ENCODE measurements at regions not wholly inside any gene's neighbourhood (a gene's known extent, or its start where the extent isn't known, plus 50 kb on each side); places are given as distances from the start of the nearest gene placed in this dataset.

DNA sequence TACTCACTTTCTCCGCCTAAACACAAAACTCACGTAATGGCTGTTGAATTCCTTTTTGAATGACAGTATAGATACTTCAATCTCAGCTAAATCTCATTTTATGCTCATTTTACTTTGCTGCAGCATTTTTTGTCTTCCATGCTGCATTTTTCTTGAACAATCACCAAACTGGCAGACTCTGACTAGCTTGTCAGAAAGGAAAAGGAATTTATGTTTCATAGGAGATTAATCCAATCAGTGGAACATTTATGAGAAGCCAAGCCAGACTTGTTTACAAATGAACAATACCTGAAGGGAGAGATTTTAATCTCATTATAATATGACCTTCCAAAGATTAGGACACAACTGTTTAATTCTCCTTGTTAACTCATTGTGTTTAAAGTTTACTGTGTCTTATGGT is 1044.3 kb downstream of the DIAPH3 start:
- no peak overlapping the region for H3K4me3 ChIP-seq
- H3K27ac ChIP-seq = no peak overlapping the region
- TF ChIP-seq, protein P1, sequence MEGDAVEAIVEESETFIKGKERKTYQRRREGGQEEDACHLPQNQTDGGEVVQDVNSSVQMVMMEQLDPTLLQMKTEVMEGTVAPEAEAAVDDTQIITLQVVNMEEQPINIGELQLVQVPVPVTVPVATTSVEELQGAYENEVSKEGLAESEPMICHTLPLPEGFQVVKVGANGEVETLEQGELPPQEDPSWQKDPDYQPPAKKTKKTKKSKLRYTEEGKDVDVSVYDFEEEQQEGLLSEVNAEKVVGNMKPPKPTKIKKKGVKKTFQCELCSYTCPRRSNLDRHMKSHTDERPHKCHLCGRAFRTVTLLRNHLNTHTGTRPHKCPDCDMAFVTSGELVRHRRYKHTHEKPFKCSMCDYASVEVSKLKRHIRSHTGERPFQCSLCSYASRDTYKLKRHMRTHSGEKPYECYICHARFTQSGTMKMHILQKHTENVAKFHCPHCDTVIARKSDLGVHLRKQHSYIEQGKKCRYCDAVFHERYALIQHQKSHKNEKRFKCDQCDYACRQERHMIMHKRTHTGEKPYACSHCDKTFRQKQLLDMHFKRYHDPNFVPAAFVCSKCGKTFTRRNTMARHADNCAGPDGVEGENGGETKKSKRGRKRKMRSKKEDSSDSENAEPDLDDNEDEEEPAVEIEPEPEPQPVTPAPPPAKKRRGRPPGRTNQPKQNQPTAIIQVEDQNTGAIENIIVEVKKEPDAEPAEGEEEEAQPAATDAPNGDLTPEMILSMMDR (IDR thresholded peaks at IDR 0.05) = no peak
- no peak for DNase-seq (ENCODE audit: low spot score)

DNA sequence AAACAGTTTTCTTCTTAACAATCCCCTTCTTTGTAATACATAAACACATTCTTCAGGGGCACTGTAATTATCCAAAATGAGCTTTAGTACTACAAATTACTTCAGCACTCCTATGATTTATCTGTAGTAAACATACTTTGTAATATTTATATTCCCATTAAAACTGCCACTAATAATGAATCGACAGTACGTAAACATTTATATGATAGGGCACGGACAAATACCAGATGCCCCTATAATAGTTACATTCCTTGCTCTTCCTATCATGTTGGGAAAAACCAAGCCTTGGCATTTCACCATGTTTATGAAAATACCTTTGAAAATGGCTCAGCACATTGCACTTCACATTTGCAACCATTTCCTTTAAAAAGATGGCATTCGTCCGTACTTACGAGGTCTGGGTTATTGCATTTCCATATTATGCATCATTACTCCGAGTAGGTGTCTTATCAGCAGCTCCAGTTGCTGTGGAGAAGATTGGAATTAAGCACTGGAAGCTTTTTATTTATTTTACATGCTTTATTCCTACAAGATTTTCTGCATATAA is 1043.4 kb downstream of the DIAPH3 start:
- no peak for DNase-seq (ENCODE audit: low spot score)
- H3K4me3 ChIP-seq = no peak overlapping the region
- TF ChIP-seq, protein P1 (IDR thresholded peaks at IDR 0.05) = no peak
- no peak overlapping the region for H3K27ac ChIP-seq

DNA sequence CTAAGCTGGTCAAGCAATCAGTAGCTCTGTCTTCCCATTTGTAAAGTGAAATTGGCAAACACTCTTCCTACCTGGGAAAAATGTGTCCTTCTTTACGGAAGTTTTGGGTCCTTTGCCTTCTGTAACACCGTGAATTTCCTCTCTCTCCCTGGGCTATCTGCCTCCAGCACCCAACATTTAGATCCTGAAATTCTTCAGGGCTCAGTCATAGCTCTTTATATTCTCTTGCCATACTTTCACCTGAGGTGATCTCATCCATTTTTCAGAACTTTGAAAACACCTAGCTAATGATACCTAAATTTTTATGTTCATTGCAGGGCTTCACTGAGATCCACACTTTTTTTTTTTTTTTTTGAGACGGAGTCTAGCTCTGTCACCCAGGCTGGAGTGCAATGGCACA is 1042.2 kb downstream of the DIAPH3 start:
- TF ChIP-seq, protein P1 (IDR thresholded peaks at IDR 0.05) = no peak
- no peak overlapping the region for H3K4me3 ChIP-seq
- H3K27ac ChIP-seq = no peak overlapping the region
- DNase-seq (ENCODE audit: low spot score) = no peak

DNA sequence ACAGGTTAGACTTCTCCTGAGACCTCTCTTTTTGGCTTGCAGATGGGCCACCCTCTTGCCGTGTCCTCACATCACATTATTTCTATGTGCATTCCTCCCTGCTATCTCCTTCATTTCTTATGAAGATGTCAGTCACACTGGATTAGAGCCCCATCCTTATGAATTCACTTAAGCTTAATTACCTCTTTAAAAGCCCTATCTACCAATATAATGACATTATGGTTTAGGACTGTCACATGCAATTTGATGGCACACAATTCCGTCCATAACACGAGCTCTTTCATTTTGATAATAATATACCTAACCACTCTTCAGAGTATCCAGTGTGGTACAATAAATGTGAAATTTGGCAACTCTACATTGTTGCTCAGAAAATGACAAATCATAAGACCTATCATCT is 1037.3 kb downstream of the DIAPH3 start:
- TF ChIP-seq, protein P1 (IDR thresholded peaks at IDR 0.05) = no peak
- no peak for DNase-seq (ENCODE audit: low spot score)
- H3K4me3 ChIP-seq = no peak overlapping the region
- no peak overlapping the region for H3K27ac ChIP-seq

DNA sequence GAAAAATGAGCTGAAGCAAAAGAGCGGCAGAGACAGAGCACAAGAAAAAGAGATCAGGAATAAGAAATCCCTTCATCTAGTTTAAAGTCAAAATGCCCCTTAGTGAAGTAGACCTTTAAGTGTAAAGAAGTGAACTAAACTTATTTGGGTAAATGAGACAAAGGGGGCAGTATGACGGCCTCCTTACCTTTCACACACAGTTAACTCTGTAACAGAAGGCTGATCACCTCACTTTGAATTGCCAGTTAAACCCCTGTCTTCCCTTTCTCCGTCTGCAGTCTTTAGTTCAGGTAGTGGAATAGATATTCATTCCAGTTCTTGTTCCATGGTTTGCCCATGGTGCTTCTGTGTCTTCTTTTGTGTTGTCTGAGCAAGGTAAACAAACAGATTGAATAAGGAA is 1029.8 kb downstream of the DIAPH3 start:
- Histone ChIP-seq H3K27ac (no peak overlapping the region), H3K4me3 (no peak overlapping the region)
- TF ChIP-seq, protein P1 (IDR thresholded peaks at IDR 0.05) = no peak
- no peak for DNase-seq (ENCODE audit: low spot score)

DNA sequence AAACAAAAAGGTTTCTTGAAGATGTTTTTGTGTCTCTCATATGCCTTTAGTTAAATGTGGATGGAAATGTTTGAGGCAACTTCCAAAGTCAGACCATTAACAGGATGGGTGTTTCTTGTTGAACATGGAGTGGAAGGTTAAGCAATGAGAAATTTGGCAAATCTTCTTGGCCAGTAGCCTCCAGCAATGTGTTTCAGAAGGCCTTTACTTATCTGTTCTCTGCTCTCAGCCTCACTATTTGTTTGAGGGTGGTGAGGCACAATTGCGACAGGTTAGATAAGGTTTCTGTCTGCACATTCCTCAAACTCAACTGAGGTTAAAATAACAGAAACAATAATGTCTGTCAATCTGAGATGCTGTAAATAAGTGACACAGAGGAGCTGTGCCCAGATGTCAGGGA is 1019.0 kb downstream of the DIAPH3 start:
- H3K4me3 ChIP-seq = no peak overlapping the region
- TF ChIP-seq, protein P1 (IDR thresholded peaks at IDR 0.05) = no peak
- no peak overlapping the region for H3K27ac ChIP-seq
- no peak for DNase-seq (ENCODE audit: low spot score)

DNA sequence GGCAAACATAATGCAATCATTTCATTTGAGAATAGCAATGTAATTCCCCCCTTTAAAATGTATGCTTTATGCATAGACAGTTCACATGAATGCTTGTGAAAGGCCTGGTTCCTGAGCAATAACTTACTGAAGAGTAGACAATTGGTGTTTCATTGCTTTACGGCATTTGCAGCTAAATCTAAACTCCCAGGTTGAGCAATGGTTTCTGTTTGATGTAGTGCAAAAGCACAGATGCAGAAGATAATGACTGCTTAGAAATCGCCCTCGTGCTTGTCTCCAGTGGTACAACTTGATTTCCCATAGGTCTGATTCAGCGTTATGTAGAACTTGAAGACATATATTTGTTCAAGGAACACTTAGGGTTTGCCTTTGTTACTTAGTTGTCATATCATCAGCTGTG is 1018.3 kb downstream of the DIAPH3 start:
- Histone ChIP-seq H3K4me3 (no peak overlapping the region), H3K27ac (no peak overlapping the region)
- no peak for DNase-seq (ENCODE audit: low spot score)
- TF ChIP-seq, protein P1 (IDR thresholded peaks at IDR 0.05) = no peak
